Prostate gland (tissue), 2 donors: ENCODE measurements at regions not wholly inside any gene's neighbourhood (a gene's known extent, or its start where the extent isn't known, plus 50 kb on each side); places are given as distances from the start of the nearest gene placed in this dataset.

Experiments
- CTCF ChIP-seq, 4 experiments: fragments of 200-600 bp in 2 of 4; fragments of 450-650 bp in 2 of 4; sonication (generic) in 2 of 4; IDR thresholded peaks; 1 replicate in 3 of 4; 2 replicates in 1 of 4; pipeline ENCODE4 v1.5.1; 2016 to 2019; ENCODE audit warnings: antibody characterized with exemption in 4 of 4, mild to moderate bottlenecking in 2 of 4, moderate library complexity in 2 of 4
- POLR2AphosphoS5 ChIP-seq: sonication (generic); formaldehyde crosslinking; IDR thresholded peaks from one replicate; pipeline ENCODE4 v1.6.1; 2017; ENCODE audit warnings: antibody characterized with exemption

GRCh38 chr21:24093032-24093431, 1514.2 kb downstream of the MRPL39 start:
- TF ChIP-seq CTCF (IDR thresholded peaks at IDR 0.05) (no peak), POLR2AphosphoS5 (no peak)
